Nephron progenitor cell (in vitro differentiated cells): ENCODE measurements at regions not wholly inside any gene's neighbourhood (a gene's known extent, or its start where the extent isn't known, plus 50 kb on each side); places are given as distances from the start of the nearest gene placed in this dataset.

ENCODE experiments used
- DNase-seq: peaks from one replicate; pipeline ENCODE4 v3.0.0; 2021
- H3K27ac Mint-ChIP-seq: 2 replicates; pipeline ENCODE4 v1.8.0; 2021; ENCODE audit warnings: mild to moderate bottlenecking, moderate library complexity, mixed read lengths
- H3K27me3 Mint-ChIP-seq: 2 replicates; pipeline ENCODE4 v1.8.0; 2021; ENCODE audit warnings: mild to moderate bottlenecking, low read depth, mixed read lengths; ENCODE audit not compliant: poor library complexity
- H3K36me3 Mint-ChIP-seq: 2 replicates; pipeline ENCODE4 v1.8.0; 2021; ENCODE audit warnings: low read depth, mixed read lengths
- H3K4me1 Mint-ChIP-seq: 2 replicates; pipeline ENCODE4 v1.8.0; 2021; ENCODE audit warnings: mixed read lengths
- H3K4me3 Mint-ChIP-seq: 2 replicates; pipeline ENCODE4 v1.8.0; 2021; ENCODE audit warnings: mild to moderate bottlenecking, moderate library complexity, mixed read lengths
- H3K9me3 Mint-ChIP-seq: 2 replicates; pipeline ENCODE4 v1.8.0; 2021; ENCODE audit warnings: mild to moderate bottlenecking, moderate library complexity, mixed read lengths
- CTCF ChIP-seq: fragments of 200-600 bp; sonication (generic); IDR thresholded peaks from 2 replicates; pipeline ENCODE4 v1.5.0; 2021; ENCODE audit warnings: antibody characterized with exemption

- DNase-seq, result no peak
- Mint-ChIP-seq H3K4me3 (no peak overlapping the region), H3K9me3 (peaks cover 49% of the 10 kb centered on the region), H3K27ac (no peak overlapping the region), H3K27me3 (peaks cover 3% of the 10 kb centered on the region), H3K4me1 (no peaks in the 10 kb centered on the region), H3K36me3 (peaks cover 17% of the 10 kb centered on the region)
- no peak for TF ChIP-seq CTCF
These were observed 137.6 kb upstream of the SPATS2L start for GRCh38 chr2:200168641-200169555.

- Mint-ChIP-seq H3K36me3 (peaks cover 17% of the 10 kb centered on the region), H3K4me3 (no peak overlapping the region), H3K9me3 (peaks cover 48% of the 10 kb centered on the region), H3K27ac (no peak overlapping the region), H3K4me1 (no peaks in the 10 kb centered on the region), H3K27me3 (peaks cover 6% of the 10 kb centered on the region)
- DNase-seq, result no peak
- no peak for TF ChIP-seq CTCF
These were observed 136.3 kb upstream of the SPATS2L start for GRCh38 chr2:200170221-200170620.

- peaks cover 37% of the 10 kb centered on the region for H3K9me3 Mint-ChIP-seq
- H3K36me3 Mint-ChIP-seq, result peaks cover 17% of the 10 kb centered on the region
- H3K4me3 Mint-ChIP-seq, result no peak overlapping the region
- peaks cover 6% of the 10 kb centered on the region for H3K27me3 Mint-ChIP-seq
- no peaks in the 10 kb centered on the region for H3K4me1 Mint-ChIP-seq
- peak overlapping the region; percentile 76 for H3K27ac Mint-ChIP-seq
- no peak for TF ChIP-seq CTCF
- DNase-seq, result no peak
These were observed 134.6 kb upstream of the SPATS2L start for GRCh38 chr2:200171731-200172482.

- Mint-ChIP-seq H3K9me3 (peaks cover 37% of the 10 kb centered on the region), H3K4me1 (no peaks in the 10 kb centered on the region), H3K4me3 (no peak overlapping the region), H3K27me3 (peaks cover 3% of the 10 kb centered on the region), H3K36me3 (peaks cover 17% of the 10 kb centered on the region), H3K27ac (no peak overlapping the region)
- TF ChIP-seq CTCF, result no peak
- no peak for DNase-seq
These were observed 134.0 kb upstream of the SPATS2L start for GRCh38 chr2:200172521-200172920.

GRCh38 chr2:200172944-200173581, 133.4 kb upstream of the SPATS2L start:
- Mint-ChIP-seq H3K9me3 (peaks cover 37% of the 10 kb centered on the region), H3K27ac (no peak overlapping the region), H3K27me3 (peaks cover 3% of the 10 kb centered on the region), H3K36me3 (peaks cover 17% of the 10 kb centered on the region), H3K4me3 (no peak overlapping the region), H3K4me1 (no peaks in the 10 kb centered on the region)
- TF ChIP-seq CTCF, result no peak
- no peak for DNase-seq
